ENCODE measurements at regions not wholly inside any gene's neighbourhood (a gene's known extent, or its start where the extent isn't known, plus 50 kb on each side); places are given as distances from the start of the nearest gene placed in this dataset.
A peak's percentile ranks its signal among the peaks of the same experiment; 100 is the strongest.
"Not testable (repeated sequence)": the region's sequence is repeated elsewhere in the genome, so short reads cannot be mapped to it uniquely, and the experiment has no call there.

GRCh38 chr16:80902306-80903110, 98.1 kb upstream of the CDYL2 start:
- TF ChIP-seq ZFX (IDR thresholded peaks at IDR 0.05; ENCODE audit: borderline replicate concordance) = no peak
- no peak for TF ChIP-seq CTCF (IDR thresholded peaks at IDR 0.05)
- peak overlapping the region; percentile 25; the same call in 1 of the 2 replicates for H3K27ac ChIP-seq

GRCh38 chr16:80900593-80900954, 96.2 kb upstream of the CDYL2 start:
- TF ChIP-seq CTCF (IDR thresholded peaks at IDR 0.05) (no peak), ZFX (IDR thresholded peaks at IDR 0.05; ENCODE audit: borderline replicate concordance) (no peak)
- H3K27ac ChIP-seq = peak overlapping the region; percentile 93

- peak overlapping the region; percentile 93 for H3K27ac ChIP-seq
Measured at GRCh38 chr16:80899809-80900592, 95.6 kb upstream of the CDYL2 start.

GRCh38 chr16:80896776-80897175, 92.4 kb upstream of the CDYL2 start:
- no peak for TF ChIP-seq CTCF (IDR thresholded peaks at IDR 0.05)
- TF ChIP-seq ZFX (IDR thresholded peaks at IDR 0.05; ENCODE audit: borderline replicate concordance) = no peak
- peak overlapping the region; percentile 42 for H3K27ac ChIP-seq

More at GRCh38 chr16:80899809-80900592, 95.6 kb upstream of the CDYL2 start:
- TF ChIP-seq ZFX (IDR thresholded peaks at IDR 0.05; ENCODE audit: borderline replicate concordance) = no peak
- no peak for TF ChIP-seq CTCF (IDR thresholded peaks at IDR 0.05)

DNA sequence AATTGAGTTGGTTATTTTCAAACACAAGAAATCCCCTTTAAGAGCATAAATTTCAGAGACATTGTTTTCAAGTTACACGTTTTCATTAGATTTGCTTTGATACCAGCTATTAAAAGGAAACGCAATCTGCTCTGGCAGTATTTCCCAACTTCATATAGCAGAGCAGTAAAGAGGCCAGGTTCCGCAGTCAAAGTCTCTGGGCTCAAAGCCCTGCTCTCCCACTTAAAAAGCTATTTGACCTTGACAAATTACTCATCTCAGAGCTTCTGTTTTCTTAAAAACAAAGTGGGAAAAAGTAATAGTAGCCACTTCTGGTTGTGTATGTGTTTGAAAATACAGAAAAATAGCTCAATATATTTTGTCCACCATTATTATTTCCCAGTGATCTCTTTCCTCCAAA, 89.7 kb upstream of the CDYL2 start:
- TF ChIP-seq CTCF (IDR thresholded peaks at IDR 0.05) (no peak), ZFX (IDR thresholded peaks at IDR 0.05; ENCODE audit: borderline replicate concordance) (no peak)

DNA sequence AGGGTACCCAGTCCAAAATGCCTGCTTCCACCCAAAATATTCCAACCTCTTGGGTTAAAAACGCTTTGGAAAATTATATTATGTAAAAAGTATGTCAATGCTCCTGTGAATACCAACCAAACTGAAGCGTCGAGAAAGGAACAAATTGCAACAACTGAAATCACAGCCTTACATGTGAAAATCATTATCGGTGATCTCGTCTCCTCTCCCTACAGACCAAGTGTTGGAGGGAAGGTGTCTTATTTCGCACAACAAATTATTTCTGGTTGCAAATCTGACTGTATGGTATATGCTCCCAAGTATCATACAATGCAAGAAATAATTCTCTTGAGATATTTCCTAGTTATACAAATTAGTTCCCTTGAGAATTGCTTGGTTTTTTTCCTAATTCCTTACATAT, 89.3 kb upstream of the CDYL2 start:
- no peak overlapping the region for H3K27ac ChIP-seq
- TF ChIP-seq ZFX (IDR thresholded peaks at IDR 0.05; ENCODE audit: borderline replicate concordance) = no peak
- no peak for TF ChIP-seq CTCF (IDR thresholded peaks at IDR 0.05)

More for the DNA sequence above, 89.7 kb upstream of the CDYL2 start:
- H3K27ac ChIP-seq = no peak overlapping the region

- not testable (repeated sequence) for H3K27ac ChIP-seq
Measured at GRCh38 chr16:80892395-80892794, 88.0 kb upstream of the CDYL2 start.

Data from 22Rv1 (cell line).